Prostate gland (tissue), 2 donors: ENCODE measurements at regions not wholly inside any gene's neighbourhood (a gene's known extent, or its start where the extent isn't known, plus 50 kb on each side); places are given as distances from the start of the nearest gene placed in this dataset.

Experiments
- CTCF ChIP-seq, 4 experiments: fragments of 200-600 bp in 2 of 4; fragments of 450-650 bp in 2 of 4; sonication (generic) in 2 of 4; IDR thresholded peaks; 1 replicate in 3 of 4; 2 replicates in 1 of 4; pipeline ENCODE4 v1.5.1; 2016 to 2019; ENCODE audit warnings: antibody characterized with exemption in 4 of 4, mild to moderate bottlenecking in 2 of 4, moderate library complexity in 2 of 4
- POLR2A ChIP-seq: fragments of 450-650 bp; IDR thresholded peaks from one replicate; pipeline ENCODE4 v1.6.1; 2016; ENCODE audit warnings: antibody characterized with exemption, mild to moderate bottlenecking
- POLR2AphosphoS5 ChIP-seq: sonication (generic); formaldehyde crosslinking; IDR thresholded peaks from one replicate; pipeline ENCODE4 v1.6.1; 2017; ENCODE audit warnings: antibody characterized with exemption

- TF ChIP-seq CTCF (IDR thresholded peaks at IDR 0.05): no peak
- TF ChIP-seq POLR2A: no peak
- TF ChIP-seq POLR2AphosphoS5: no peak
Observed at GRCh38 chr21:28135646-28136045, 857.0 kb downstream of the LTN1 start.
